DMS114 treated with DMSO at 0.1 percent for 48 hours (cell line): ENCODE measurements at regions not wholly inside any gene's neighbourhood (a gene's known extent, or its start where the extent isn't known, plus 50 kb on each side); places are given as distances from the start of the nearest gene placed in this dataset.
"Not testable (repeated sequence)": the region's sequence is repeated elsewhere in the genome, so short reads cannot be mapped to it uniquely, and the experiment has no call there.

Experiments
- DNase-seq: peaks from one replicate; lab custom pipeline; 2025; ENCODE audit not compliant: unreplicated experiment; lab: John Stamatoyannopoulos, UW

GRCh38 chr2:16415861-16416260 lies 249.8 kb downstream of the CYRIA start:
- not testable (repeated sequence) for DNase-seq

DNA sequence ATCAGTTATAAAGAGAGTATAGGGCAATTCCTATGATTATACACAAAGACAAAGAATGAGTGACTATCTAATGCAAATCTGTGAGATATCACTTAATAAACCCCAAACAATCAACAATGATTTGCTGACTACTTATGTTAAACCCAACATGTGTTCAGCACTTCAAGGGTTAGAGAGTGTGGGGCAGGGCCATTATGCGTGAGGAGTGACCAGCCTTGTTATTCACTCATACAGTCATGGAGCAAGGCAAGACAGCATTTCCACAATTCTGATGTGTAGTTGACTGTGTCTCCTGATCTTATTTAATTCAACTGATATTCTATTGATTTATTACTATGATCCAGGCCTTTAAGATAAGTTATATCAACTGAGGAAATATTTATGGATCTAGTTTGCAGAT lies 251.7 kb downstream of the CYRIA start:
- DNase-seq = no peak

GRCh38 chr2:16413285-16413684 lies 252.3 kb downstream of the CYRIA start:
- no peak for DNase-seq

DNA sequence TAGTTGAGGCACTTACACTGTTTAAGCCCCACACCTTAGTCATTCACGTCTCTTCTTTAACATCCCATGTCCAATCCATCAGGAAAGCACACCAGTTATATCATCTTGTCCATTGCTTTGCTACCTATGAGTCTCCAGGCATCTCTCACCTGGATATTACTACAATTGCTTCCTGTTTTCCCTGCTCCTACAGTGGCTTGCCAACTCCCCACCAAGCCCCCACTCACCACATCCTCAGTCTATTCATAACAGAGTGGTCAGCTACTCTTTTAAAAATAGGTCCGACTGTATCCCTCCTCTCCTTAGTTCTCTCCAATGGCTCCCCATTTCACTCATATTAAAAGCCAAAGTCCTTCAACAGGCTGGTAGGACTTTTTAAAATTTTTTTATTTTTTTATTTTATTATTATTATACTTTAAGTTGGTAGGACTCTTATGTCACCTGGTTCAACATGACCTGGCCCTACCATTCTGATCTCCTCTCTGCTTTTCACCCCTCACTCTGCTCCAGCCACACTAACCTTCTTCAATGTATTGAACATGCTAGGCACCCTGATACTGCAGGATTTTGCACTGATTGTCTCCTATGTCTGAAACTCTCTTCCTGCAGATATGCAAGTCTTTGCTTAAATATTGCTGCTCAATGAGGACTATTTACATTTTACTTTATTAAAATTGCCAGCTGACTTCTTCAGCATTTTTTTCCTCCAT lies 253.2 kb downstream of the CYRIA start:
- no peak for DNase-seq

GRCh38 chr2:16411788-16412187 lies 253.8 kb downstream of the CYRIA start:
- DNase-seq = no peak

DNA sequence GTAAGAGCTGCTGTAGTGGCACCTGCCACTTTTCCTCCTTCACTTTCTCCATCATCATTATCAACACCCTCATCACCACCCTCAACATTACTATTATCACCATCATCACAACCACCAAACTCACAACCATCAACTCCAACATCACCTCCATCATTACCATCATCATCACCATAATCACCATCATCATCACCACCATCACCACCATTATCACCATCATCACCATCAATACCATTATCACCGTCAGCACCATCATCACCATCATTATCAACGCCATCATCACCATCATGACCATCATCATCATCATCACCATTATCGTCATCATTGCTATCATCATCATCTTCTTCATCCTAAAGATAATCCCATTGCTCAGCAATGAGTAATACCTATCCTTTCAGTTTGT lies 255.8 kb downstream of the CYRIA start:
- no peak for DNase-seq

- DNase-seq = no peak
Measured at GRCh38 chr2:16409006-16409390, 256.6 kb downstream of the CYRIA start.

GRCh38 chr2:16408331-16409005 lies 257.2 kb downstream of the CYRIA start:
- no peak for DNase-seq

GRCh38 chr2:16407358-16407757 lies 258.3 kb downstream of the CYRIA start:
- DNase-seq = no peak

GRCh38 chr2:16406496-16407289 lies 258.9 kb downstream of the CYRIA start:
- no peak for DNase-seq

DNA sequence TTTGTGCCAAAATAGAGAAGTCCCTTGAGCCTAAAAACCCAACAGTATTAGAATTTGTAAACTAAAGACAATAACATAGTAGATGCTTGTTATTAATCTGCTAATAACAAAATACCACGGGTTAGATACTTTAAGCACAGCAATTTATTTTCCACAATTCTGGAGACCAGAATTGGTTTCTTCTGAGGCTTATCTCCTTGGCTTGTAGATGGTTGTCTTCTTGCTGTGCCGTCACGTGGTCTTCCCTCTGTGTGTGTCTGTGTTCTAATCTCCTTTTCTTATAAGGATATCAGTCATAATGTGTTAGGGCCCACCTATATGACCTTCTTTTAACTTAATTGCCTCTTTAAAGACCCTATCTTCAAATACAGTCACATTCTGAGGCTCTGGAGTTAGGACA lies 260.1 kb downstream of the CYRIA start:
- no peak for DNase-seq

DNA sequence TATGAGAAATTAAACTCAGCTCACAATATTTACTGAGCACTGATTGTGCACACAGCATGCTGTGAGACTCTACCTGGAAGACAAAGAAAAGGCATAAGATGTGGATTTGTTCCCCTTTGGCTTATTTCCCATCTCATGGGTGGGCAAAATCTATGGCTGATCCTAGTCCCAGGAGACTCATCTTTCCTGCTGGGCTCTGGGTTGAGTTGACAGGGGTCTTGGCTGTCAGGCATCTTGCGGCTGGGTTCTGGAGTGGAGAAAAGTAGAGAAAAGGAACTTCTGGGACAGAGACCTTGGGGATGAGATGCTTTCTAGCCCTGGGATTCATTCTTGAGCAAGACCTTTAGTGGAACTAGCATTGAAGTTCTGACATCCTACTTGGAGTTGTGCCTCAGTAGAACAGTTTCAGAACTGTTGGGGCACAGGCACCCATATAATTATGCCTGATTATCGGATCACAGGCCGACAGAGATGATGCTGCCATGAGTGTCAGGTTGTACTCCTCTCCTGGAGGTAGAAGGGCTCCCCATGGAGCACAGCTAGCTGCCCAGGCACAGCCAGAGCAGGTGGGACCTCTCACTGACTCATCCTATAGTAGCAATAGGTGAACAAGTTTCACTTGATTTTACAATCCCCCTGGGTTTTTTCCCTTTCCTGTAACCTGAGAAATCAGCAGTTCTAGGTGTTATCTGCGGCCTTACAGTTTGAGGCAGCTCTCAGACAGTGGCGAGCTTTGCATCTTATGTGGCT lies 260.9 kb downstream of the CYRIA start:
- no peak for DNase-seq

DNA sequence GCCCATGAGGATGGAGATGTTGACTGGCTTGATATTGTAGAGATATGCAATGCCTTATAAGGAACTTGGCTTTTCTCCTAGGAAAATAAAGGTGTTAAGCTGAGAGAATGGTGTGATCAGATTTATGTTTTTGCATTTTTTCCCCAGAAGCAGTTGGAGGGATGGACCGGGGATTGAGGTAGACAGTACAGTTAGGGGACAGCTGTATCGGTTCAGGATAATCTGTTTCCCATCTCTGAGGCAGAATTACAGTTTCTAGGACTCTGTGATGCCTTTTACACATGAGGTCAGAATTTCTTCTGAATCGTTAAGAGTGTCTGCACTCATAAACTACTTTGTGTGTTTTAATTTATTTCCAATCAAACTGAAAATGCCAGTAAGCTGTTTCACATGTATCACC lies 261.5 kb downstream of the CYRIA start:
- DNase-seq = no peak

DNA sequence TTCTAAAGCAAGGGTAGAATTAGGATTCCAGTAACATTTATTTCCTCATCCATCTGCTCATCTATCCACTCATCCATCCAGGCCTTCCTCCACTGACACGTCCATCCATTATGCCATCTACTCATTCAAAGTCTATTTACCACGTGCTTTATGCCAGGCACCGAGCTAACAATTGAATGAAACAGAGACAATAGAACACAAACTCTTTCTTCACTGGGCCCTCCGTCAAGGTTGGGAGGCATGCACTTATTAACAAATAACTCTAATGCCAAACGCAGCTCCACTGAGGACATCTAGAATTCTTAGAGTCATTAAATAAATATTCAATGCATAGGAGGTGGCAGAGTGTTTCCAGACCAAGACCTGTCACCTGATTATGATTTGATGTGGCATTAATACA lies 262.7 kb downstream of the CYRIA start:
- no peak for DNase-seq

DNA sequence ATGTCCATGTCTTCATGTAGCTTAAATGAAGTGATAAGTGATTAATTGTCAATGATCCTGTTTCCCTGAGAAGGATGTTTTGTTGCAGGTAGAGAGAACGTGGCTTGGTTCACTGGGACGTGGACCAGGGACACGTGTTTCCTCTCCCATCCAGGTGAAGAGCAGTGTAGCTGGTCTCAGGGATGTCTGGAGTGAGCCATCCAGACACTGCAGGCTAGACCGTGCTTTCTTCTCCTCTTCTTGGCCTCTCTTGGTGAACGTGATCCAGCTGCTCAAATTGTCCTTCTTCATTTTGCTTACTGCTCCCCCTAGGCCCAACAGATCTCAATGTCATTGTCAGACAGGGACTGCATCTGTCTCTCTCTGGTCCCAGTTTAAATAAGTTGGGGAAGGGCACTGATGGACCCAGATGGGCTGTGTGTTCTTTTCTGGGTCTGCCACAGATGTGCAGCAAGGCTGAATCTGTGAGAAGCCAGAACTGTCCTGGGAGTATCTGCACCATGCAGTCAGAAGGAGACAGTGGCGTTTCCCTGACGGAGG lies 263.8 kb downstream of the CYRIA start:
- no peak for DNase-seq

DNA sequence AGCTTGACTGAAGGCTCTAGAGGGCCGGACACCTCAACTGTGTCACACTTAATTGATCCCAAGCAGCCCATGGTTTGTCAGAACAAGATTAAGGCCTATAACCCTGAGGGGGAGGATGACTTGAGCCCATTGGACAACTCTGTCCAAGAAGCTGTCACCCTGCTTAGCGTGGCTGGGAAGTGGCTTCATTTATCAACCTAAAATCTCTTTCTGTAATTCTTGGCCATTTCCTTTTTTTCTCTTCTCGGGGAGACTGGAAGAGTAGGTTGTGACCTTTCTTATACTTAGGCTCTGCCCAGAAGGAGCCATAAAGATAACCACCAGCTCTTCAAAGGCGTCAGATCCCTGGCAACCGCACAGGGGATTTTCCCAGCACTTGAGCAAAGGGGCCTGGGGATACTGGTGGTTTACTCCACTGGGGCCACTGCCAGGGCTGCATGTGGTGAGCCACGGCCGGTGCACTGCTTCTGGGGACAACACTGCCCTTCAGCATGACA lies 265.5 kb downstream of the CYRIA start:
- no peak for DNase-seq

DNA sequence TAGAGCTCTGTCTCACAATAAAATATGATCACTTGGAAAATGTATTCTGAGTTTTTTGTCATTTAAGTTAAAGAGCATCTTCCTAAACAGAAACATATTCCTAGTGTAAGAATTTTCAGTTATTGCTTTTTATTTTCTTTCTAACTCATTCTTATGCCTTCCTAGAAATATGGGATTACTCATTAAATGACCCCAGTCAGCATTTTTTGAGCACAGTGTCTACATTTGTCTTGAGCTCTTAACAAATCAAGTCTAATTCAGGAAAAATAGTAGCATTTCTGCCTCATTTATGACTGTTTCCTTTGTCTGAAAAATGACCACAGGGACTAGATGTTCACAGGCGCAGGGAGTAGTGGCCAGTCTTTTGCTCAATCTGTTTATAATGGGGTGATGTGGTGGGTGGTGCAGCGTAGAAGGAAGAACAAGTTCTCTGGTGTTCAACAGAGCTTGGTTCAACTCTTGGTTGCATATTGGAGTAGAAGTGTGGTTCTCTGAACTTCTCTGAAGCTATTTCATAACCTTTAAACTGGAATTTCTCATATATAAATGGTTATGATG lies 267.1 kb downstream of the CYRIA start:
- DNase-seq = no peak

DNA sequence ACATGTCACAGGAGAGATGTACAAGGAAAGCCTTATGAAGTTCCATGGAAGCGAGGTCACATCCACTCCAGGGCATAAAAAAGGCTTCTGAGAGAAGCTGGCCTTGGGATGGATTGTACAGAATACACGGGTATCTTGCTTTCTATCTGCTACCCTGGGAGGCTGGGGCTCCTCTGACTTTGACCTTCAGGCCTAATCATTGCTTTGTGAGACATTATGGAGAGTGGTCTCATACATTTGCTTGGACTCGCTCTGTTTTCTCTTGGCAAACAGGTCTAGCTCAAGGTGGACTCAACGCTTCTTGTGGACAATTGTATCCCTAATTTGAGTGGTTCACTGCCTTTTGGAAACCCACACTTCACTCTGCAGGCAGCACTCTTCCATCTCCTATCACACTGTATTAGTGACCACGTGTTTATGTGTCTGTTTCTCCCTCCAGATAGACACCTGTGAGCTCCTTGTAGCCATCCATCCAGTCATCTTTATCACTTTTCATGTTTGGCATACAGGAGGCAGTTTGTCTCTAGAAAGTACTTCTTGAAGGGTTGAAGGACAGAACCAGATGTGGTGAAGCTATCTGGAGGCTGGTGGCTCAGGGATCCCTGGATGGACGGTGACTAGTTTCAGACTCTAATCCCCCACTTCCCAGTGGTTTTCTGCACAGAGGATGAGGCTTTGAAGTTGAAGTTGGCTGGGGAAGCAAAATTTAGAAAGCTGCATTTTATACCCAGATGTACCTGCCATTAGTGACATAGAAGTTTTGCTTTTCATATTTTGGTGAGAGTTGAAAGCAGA lies 267.8 kb downstream of the CYRIA start:
- DNase-seq = no peak

DNA sequence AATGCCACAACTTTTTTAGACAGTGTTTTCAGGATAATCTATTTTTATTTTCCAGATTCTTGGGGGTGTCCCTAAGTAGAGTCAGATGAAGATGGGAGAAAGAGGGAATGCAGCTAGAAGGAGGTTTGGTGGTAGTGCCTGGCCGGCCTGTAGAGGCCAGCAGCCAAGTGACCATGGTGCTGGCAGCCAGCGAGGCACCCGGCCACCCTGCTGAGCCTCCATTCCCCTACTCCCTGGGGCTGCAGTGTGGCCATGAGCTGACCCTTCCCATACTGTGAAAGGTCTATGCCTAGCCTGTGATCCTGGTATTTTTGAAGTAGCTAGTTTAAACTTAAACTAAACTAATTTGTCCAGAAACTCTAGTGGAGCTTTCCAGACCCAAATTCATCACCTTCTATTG lies 268.6 kb downstream of the CYRIA start:
- DNase-seq = no peak

- no peak for DNase-seq
Measured at GRCh38 chr2:16396171-16396570, 269.5 kb downstream of the CYRIA start.
